Stimulated activated naive CD8-positive, alpha-beta T cell treated with anti-CD3 and anti-CD28 coated beads, Interleukin-15, Interleukin-2, amounts not matched to agents 100 U/mL and 50 U/mL, for 24 hours (primary cell): ENCODE measurements at regions not wholly inside any gene's neighbourhood (a gene's known extent, or its start where the extent isn't known, plus 50 kb on each side); places are given as distances from the start of the nearest gene placed in this dataset.
"Not testable (repeated sequence)": the region's sequence is repeated elsewhere in the genome, so short reads cannot be mapped to it uniquely, and the experiment has no call there.

Experiments used
- ATAC-seq: fragments of 150-1000 bp; cut with Tn5 transposase; one replicate; pipeline ENCODE4 v1.10.0; 2021
- DNase-seq: peaks from one replicate; pipeline ENCODE4 v3.0.0; 2021

GRCh38 chr1:5733596-5733995, 258.6 kb downstream of the NPHP4 start:
- DNase-seq = no peak
- no peak for ATAC-seq

- ATAC-seq (no peak), DNase-seq (no peak)
Measured at GRCh38 chr1:5731110-5731423, 261.2 kb downstream of the NPHP4 start.

DNA sequence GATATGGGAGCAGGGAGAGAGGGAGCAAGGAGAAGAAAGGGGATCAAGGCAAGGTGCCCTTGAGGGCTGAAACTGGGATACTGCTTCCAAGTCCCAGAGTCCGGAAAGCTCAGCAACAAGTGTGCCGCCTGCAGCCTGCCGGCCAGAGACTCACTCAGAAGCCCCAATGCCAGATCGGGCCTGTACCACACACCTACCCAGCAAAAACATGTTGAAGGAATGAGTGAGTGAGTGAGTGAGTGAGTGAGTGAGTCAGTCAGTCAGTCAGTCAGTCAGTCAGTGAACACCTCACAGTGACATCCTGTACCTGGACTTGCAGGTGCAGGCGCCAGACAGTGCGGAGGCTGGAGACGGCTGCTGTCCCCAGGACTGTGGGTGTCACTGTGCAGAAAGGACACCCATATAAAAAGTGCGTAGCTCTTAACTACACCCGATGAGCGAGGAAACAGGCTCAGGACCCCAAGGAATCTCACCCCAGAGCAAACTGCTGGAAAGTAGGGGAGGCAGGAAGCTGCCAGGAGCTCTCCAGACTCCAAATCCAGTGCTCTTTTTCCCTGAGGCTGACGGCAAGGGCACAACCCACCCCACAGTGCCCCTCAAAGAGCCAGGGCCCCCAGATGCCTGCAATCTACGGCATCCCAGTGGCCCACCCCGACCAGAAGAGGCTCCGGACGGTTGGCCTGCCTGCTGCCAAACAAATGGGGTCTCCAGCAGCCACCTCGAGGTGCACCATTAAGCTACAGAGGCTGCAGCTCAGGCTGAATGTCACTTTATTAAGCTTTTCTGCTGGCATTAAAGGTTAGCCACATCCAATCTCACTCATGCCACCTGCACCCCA, 261.7 kb downstream of the NPHP4 start:
- DNase-seq (no peak), ATAC-seq (no peak)

DNA sequence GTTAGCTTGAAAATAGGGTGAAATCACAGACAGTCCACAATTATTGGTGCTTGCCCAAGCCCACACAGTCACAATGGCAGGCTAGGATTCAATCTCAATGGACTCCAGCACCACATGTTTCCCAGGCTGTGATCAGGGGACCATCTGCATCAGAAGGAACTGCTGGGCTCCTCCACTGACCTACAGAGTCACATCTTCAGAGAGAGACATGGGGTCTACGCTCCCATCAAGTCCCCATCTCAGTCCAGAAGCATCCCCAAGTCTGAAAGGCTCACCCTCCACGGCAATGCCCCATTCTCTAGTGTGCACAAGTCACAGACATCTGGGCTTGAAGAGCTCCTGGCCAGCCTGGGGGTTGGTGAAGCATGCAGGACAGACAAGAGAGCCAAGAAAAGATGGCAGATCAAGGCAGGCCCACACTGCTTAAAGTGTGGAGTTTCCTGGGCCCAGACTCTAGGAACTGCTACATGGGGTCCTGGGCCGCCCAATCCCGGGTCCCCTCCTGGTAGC, 262.5 kb downstream of the NPHP4 start:
- no peak for ATAC-seq
- no peak for DNase-seq

GRCh38 chr1:5728663-5729355, 263.4 kb downstream of the NPHP4 start:
- no peak for DNase-seq
- no peak for ATAC-seq

GRCh38 chr1:5727871-5728643, 264.2 kb downstream of the NPHP4 start:
- no peak for DNase-seq

GRCh38 chr1:5727191-5727590, 265.0 kb downstream of the NPHP4 start:
- ATAC-seq = no peak
- no peak for DNase-seq

More at GRCh38 chr1:5727871-5728643, 264.2 kb downstream of the NPHP4 start:
- no peak for ATAC-seq

DNA sequence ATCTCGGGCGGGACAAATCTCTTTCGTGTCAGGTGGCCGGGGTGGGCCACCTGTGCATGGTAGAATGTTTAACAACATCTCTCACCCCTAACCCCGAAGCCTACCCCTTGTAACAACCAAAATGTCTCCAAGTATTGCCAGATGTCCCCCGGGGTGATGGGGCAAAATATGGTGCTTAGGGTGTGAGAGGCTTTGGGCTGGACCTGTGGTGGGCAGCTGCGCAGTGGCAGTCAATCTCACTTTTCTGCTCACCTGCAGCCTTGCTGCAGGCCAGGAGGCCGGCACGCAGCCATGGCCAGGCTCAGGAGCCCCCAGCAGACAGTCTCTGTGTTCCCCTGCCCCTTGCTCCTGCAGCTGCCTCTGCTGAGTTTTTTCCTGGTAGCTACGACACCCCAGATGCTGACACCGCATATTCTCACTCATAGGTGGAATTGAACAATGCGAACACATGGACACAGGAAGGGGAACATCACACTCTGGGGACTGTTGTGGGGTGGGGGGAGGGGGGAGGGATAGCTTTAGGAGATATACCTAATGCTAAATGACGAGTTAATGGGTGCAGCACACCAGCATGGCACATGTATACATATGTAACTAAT, 265.5 kb downstream of the NPHP4 start:
- not testable (repeated sequence) for DNase-seq, ATAC-seq

GRCh38 chr1:5725855-5726585, 266.2 kb downstream of the NPHP4 start:
- DNase-seq (no peak), ATAC-seq (no peak)

- DNase-seq (no peak), ATAC-seq (no peak)
Measured at GRCh38 chr1:5725406-5725805, 266.8 kb downstream of the NPHP4 start.

DNA sequence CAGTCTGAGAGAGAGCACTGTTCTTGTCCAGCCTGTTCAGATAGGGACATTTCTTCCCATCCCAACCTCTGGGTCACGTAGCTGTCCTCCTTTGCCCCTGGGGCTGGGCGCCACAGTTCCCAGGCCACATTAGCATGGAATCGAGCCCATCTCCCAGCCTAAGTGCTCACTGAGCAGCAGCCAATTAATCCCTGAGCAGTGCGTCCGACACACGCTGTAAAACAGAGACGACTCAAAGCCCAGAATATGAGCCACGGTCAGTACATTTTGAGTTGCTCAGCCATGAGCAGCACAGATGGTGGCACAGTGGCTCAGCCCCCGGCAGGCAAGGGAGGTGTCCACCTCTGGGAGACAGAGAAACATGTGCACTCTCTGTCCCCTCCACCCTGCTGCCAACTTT, 267.4 kb downstream of the NPHP4 start:
- no peak for ATAC-seq
- no peak for DNase-seq

DNA sequence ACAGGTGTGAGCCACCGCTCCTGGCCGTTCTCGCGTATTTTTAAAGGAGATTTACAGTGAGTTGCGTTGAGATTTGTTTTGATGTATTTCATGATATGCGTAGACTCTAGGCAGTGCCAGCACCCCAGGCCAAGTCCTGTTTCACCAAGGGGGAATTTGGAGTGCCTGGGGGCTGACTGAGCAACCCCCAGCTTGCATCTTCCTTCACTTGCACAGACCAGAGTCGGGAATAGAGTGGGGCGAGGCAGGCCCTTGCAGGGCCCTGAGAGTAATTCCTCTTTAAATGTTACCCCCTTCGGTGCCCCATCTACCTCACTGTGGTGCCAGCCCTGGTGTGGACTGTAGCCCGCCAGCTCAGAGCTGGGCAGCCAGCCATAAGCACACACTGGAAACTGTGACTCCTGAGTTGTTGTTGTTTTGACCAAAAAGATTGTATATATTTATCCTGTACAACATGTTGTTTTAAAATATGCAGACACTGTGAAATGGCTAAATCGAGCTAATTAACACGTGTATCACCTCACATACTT, 269.5 kb downstream of the NPHP4 start:
- DNase-seq = no peak
- no peak for ATAC-seq

DNA sequence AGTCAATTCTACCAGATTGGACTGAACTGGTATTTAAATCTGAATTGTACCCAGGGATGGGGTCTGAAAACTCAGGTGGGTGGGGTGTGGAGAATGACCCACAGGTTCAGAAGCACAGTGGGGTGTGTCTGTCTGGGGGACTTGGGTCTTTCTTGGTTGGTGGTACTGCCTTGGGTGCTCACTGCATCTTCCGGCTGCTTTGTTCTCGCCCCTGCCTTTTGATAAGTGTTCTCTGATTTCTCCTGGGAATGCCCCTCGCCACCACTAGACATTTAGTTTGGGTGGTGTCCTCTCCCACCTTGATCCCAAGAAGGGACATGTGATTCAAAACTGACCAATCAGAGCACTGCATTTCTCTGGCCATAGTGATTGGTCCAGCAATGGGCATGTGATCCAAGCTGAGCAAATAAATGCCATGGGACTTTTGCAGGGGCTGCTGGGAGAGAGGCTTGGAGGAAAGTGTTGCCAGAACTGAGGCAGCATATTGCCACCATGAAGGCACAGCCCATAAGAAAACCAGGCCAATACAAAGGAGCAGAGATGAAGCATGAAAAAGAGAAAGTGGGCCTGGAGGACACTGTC, 270.5 kb downstream of the NPHP4 start:
- DNase-seq (no peak), ATAC-seq (no peak)

- ATAC-seq (no peak), DNase-seq (no peak)
Measured at GRCh38 chr1:5720936-5721335, 271.3 kb downstream of the NPHP4 start.

DNA sequence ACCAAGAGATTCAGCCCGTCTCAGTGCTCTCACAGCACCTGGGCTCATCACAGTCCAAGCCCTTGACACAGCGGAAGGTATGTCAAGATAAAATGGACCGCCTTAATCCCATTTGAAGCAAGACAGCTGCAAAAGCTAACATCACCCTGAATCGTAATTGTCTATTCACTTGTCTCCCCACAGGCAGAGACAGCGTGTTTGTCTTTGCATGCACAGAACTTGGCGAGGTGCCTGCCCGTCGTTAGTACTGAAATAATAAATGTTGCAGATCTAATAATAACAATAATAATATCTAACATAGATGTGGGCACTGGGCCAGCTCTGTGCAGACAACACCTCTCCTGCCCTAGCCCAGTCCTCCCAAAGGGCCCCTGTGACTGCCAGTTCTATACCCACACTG, 271.7 kb downstream of the NPHP4 start:
- no peak for DNase-seq

DNA sequence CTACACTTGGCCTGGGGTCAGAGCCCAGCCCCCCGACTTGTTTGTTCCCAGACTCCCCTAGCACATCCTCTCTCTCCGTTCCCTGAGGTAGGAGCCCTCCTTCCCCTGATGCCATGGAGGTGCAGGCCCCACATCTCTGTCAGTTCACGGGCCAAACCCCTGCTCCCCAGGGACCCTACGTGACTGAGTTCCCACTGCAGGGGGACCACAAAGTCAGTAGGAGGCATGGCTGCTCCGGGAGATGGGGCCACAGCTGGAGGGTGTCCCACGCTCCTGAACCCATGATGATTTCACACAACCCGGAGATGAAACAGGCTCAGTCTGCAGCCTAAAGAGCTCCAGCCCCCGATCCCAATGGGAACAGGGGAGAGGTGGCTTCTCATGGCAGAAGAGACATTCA, 272.2 kb downstream of the NPHP4 start:
- ATAC-seq (no peak), DNase-seq (no peak)

More for the DNA sequence above, 271.7 kb downstream of the NPHP4 start:
- ATAC-seq = no peak

GRCh38 chr1:5718831-5719632, 273.2 kb downstream of the NPHP4 start:
- ATAC-seq (no peak), DNase-seq (no peak)

- no peak for DNase-seq
- no peak for ATAC-seq
Measured at GRCh38 chr1:5717031-5717682, 275.1 kb downstream of the NPHP4 start.

- DNase-seq (no peak), ATAC-seq (no peak)
Measured at GRCh38 chr1:5716126-5716525, 276.1 kb downstream of the NPHP4 start.
